Activated CD8-positive, alpha-beta memory T cell treated with anti-CD3 and anti-CD28 coated beads for 1 hour (primary cell): ENCODE measurements at regions not wholly inside any gene's neighbourhood (a gene's known extent, or its start where the extent isn't known, plus 50 kb on each side); places are given as distances from the start of the nearest gene placed in this dataset.
A peak's percentile ranks its signal among the peaks of the same experiment; 100 is the strongest.
"Not testable (repeated sequence)": the region's sequence is repeated elsewhere in the genome, so short reads cannot be mapped to it uniquely, and the experiment has no call there.

Experiments
- DNase-seq, 2 donors: peaks; one replicate each; pipeline ENCODE4 v3.0.0-alpha.2; 2020; ENCODE audit warnings: low read depth in 1 of 2; ENCODE audit errors: extremely low read depth in 1 of 2

- DNase-seq, result not testable (repeated sequence)
Measured at GRCh38 chr1:112821307-112822063, 106.4 kb upstream of the PPM1J start.

GRCh38 chr1:112818990-112819689, 104.0 kb upstream of the PPM1J start:
- no peak for DNase-seq

- no peak for DNase-seq
Measured at GRCh38 chr1:112817555-112818373, 102.6 kb upstream of the PPM1J start.

GRCh38 chr1:112815376-112815775, 100.2 kb upstream of the PPM1J start:
- DNase-seq, result no peak

- not testable (repeated sequence) for DNase-seq
Measured at GRCh38 chr1:112814645-112815044, 99.5 kb upstream of the PPM1J start.

GRCh38 chr1:112808861-112809684, 93.9 kb upstream of the PPM1J start:
- peak in 1 of 2 donors; percentile 36 for DNase-seq

- no peak for DNase-seq
Measured at GRCh38 chr1:112807999-112808398, 92.9 kb upstream of the PPM1J start.

GRCh38 chr1:112807117-112807516, 92.0 kb upstream of the PPM1J start:
- DNase-seq, result no peak

- no peak for DNase-seq
Measured at GRCh38 chr1:112806090-112806642, 91.0 kb upstream of the PPM1J start.

- no peak for DNase-seq
Measured at GRCh38 chr1:112805155-112805853, 90.2 kb upstream of the PPM1J start.

GRCh38 chr1:112803906-112804762, 89.0 kb upstream of the PPM1J start:
- DNase-seq, result peak in 1 of 2 donors; percentile 5

- DNase-seq, result no peak
Measured at GRCh38 chr1:112800289-112800688, 85.2 kb upstream of the PPM1J start.

- no peak for DNase-seq
Measured at GRCh38 chr1:112798292-112798691, 83.2 kb upstream of the PPM1J start.

- no peak for DNase-seq
Measured at GRCh38 chr1:112797224-112797623, 82.1 kb upstream of the PPM1J start.

- DNase-seq, result no peak
Measured at GRCh38 chr1:112794654-112795239, 79.6 kb upstream of the PPM1J start.

GRCh38 chr1:112793631-112794565, 78.8 kb upstream of the PPM1J start:
- no peak for DNase-seq

GRCh38 chr1:112791723-112792104, 76.6 kb upstream of the PPM1J start:
- no peak for DNase-seq
